ENCODE measurements at regions not wholly inside any gene's neighbourhood (a gene's known extent, or its start where the extent isn't known, plus 50 kb on each side); places are given as distances from the start of the nearest gene placed in this dataset.

DNA sequence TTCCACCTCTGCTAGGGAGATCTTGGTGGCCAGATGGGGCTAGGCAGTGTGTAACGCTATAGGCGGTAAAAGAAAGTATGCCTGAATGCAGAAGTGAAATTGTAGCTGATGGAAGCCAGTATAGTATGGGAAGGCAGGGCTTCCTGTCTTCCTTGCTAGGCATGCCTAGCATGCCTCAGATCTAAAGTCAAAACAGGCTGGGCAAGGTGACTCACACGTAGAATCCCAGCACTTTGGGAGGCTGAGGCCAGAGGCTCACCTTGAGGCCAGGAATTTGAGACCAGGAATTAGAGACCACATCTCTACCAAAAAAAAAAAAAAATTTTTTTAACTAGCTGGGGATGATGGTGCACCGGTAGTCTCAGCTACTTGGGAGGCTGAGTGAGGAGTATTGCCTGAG lies 281.7 kb upstream of the MTNR1B start:
- no peak for DNase-seq (ENCODE audit: low spot score, unreplicated experiment)
- Mint-ChIP-seq H3K36me3 (ENCODE audit: insufficient read depth) (no peaks in the 10 kb centered on the region), H3K4me3 (ENCODE audit: low read depth) (no peak overlapping the region), H3K4me1 (ENCODE audit: low read depth) (peaks cover 10% of the 10 kb centered on the region), H3K9me3 (ENCODE audit: low read depth) (no peaks in the 10 kb centered on the region), H3K27me3 (no peaks in the 10 kb centered on the region), H3K27ac (peak overlapping the region; percentile 0)
- TF ChIP-seq, protein P1, sequence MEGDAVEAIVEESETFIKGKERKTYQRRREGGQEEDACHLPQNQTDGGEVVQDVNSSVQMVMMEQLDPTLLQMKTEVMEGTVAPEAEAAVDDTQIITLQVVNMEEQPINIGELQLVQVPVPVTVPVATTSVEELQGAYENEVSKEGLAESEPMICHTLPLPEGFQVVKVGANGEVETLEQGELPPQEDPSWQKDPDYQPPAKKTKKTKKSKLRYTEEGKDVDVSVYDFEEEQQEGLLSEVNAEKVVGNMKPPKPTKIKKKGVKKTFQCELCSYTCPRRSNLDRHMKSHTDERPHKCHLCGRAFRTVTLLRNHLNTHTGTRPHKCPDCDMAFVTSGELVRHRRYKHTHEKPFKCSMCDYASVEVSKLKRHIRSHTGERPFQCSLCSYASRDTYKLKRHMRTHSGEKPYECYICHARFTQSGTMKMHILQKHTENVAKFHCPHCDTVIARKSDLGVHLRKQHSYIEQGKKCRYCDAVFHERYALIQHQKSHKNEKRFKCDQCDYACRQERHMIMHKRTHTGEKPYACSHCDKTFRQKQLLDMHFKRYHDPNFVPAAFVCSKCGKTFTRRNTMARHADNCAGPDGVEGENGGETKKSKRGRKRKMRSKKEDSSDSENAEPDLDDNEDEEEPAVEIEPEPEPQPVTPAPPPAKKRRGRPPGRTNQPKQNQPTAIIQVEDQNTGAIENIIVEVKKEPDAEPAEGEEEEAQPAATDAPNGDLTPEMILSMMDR (IDR thresholded peaks at IDR 0.05; ENCODE audit: unreplicated experiment): no peak

DNA sequence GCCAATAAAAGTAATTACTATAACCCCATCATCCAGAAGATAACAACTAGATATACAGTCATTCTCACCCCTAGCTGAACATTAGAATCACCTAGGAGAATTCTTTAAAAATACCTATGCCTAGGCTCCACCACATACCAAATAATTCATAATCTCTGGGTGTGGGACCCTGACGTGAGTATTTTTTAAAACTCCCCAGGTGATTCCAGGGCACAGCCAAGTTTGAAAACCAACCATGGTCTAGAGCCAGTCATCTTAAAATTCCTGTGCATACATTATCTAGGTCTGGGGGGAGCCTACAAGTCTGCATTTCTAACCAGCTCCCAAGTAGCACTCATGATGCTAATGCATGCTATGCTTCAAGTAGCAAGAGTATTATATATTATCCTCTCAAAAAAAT lies 281.0 kb upstream of the MTNR1B start:
- Mint-ChIP-seq H3K27me3 (no peaks in the 10 kb centered on the region), H3K4me1 (ENCODE audit: low read depth) (peaks cover 10% of the 10 kb centered on the region), H3K36me3 (ENCODE audit: insufficient read depth) (no peaks in the 10 kb centered on the region), H3K9me3 (ENCODE audit: low read depth) (no peaks in the 10 kb centered on the region), H3K27ac (no peak overlapping the region), H3K4me3 (ENCODE audit: low read depth) (no peak overlapping the region)
- no peak for DNase-seq (ENCODE audit: low spot score, unreplicated experiment)
- TF ChIP-seq, protein P1 (IDR thresholded peaks at IDR 0.05; ENCODE audit: unreplicated experiment): no peak

DNA sequence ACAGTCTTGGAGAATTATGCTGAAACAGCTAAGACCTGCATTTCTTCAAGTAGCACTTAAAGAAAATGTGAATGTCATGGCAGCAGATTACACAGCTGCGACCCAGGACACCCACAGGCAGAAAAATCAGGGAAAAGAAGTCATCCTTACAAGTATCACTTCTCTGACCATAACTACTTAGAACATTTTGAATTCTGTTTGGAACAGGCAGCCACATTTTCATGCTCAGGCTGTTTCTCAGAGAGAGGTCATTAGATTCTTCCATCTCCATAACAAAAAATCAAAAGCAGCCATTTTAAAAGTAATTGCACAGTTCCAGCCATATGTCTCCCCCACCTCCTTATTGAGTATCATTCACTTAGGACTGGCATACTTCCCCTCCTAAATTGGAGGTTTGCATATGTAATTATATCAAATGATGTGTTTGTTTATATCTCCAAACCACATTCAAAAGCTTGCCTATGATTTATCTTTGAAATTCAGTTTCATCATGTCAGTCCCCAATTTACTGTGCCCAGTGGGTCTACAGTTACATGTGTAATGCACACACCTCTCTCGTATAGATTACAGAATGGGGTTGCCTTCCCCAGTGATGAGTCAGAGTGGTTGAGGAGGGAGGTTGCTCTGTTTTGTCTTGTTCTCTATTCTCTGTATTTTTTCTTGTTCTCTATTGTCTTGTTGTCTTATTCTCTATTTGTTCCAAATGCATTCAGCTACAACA lies 276.5 kb upstream of the MTNR1B start:
- Mint-ChIP-seq H3K9me3 (ENCODE audit: low read depth) (no peaks in the 10 kb centered on the region), H3K4me1 (ENCODE audit: low read depth) (peaks cover 16% of the 10 kb centered on the region), H3K4me3 (ENCODE audit: low read depth) (no peak overlapping the region), H3K27me3 (no peaks in the 10 kb centered on the region), H3K36me3 (ENCODE audit: insufficient read depth) (no peaks in the 10 kb centered on the region), H3K27ac (no peak overlapping the region)
- TF ChIP-seq, protein P1 (IDR thresholded peaks at IDR 0.05; ENCODE audit: unreplicated experiment): no peak
- DNase-seq (ENCODE audit: low spot score, unreplicated experiment): no peak

DNA sequence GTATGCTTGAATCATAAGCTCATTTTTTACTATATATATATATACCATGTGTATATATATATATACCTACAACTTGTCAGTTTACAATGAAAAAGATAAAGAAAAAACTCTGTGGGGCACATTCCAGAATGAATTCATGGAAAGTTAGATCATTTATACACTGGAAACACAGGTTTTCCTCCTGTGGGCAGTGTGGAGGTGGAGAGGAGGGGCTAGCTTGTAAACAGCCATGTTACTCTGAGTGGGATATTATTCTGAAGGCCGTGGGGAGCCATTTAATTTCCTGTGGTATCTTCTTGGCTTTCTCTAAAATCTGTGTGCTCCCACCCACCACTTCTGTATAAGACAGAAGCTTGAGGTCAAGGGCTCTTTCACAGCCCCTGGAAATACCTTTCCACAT lies 273.4 kb upstream of the MTNR1B start:
- TF ChIP-seq, protein P1 (IDR thresholded peaks at IDR 0.05; ENCODE audit: unreplicated experiment): no peak

DNA sequence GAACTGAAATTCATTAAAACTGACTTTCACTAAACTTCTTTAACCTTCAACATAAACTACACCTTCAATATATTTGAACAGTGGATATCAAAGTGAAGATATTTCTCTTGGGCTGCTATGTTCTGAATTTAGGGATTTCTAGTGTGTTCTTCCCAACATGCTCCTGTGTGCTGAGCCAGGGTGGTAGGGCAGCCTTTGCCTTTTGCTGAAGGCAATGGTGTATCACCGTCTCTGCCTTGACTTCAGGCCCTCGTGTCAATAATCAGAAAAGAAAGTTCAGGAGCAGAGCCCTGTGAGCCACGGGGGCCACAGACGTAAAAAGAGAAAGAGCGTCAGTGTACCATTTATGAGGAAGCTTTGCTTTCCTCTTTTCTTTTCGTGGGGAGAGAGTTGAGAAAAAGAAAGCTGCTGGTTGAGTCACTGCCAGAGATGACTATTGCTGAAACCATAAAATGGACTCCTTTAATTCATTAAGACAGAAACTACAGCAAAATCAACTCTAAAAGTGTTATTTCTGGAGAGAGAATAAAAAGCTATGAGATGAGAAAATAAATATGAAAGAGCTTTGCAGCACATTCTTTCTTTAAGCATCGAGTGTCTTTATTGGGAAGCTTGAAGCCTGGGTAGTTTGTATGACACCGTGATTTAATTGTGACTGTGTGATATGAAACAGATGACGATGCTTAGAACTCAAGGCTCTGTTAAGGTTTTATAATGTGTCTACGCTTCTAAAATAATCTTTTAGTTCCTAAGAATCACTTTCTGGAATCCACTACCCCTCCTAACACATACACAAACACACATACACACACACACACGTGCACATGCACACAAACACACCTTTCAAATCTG lies 271.8 kb upstream of the MTNR1B start:
- TF ChIP-seq, protein P1 (IDR thresholded peaks at IDR 0.05; ENCODE audit: unreplicated experiment): no peak
- no peaks in the 10 kb centered on the region for H3K36me3 Mint-ChIP-seq (ENCODE audit: insufficient read depth)
- no peak for DNase-seq (ENCODE audit: low spot score, unreplicated experiment)
- peaks cover 36% of the 10 kb centered on the region for H3K4me1 Mint-ChIP-seq (ENCODE audit: low read depth)
- no peaks in the 10 kb centered on the region for H3K9me3 Mint-ChIP-seq (ENCODE audit: low read depth)
- H3K4me3 Mint-ChIP-seq (ENCODE audit: low read depth): no peak overlapping the region
- no peak overlapping the region for H3K27ac Mint-ChIP-seq
- H3K27me3 Mint-ChIP-seq: no peaks in the 10 kb centered on the region

More for the DNA sequence above, 273.4 kb upstream of the MTNR1B start:
- Mint-ChIP-seq H3K27me3 (no peaks in the 10 kb centered on the region), H3K27ac (peak overlapping the region; percentile 43), H3K9me3 (ENCODE audit: low read depth) (no peaks in the 10 kb centered on the region), H3K4me3 (ENCODE audit: low read depth) (no peak overlapping the region), H3K36me3 (ENCODE audit: insufficient read depth) (no peaks in the 10 kb centered on the region), H3K4me1 (ENCODE audit: low read depth) (peaks cover 26% of the 10 kb centered on the region)
- DNase-seq (ENCODE audit: low spot score, unreplicated experiment): no peak

Data from progenitor cell of endocrine pancreas (in vitro differentiated cells).